NCI-H2196 treated with DMSO at 0.1 percent for 48 hours (cell line): ENCODE measurements at regions not wholly inside any gene's neighbourhood (a gene's known extent, or its start where the extent isn't known, plus 50 kb on each side); places are given as distances from the start of the nearest gene placed in this dataset.
"Not testable (repeated sequence)": the region's sequence is repeated elsewhere in the genome, so short reads cannot be mapped to it uniquely, and the experiment has no call there.

Source experiments
- DNase-seq: peaks from one replicate; lab custom pipeline; 2025; ENCODE audit not compliant: unreplicated experiment; lab: John Stamatoyannopoulos, UW

DNA sequence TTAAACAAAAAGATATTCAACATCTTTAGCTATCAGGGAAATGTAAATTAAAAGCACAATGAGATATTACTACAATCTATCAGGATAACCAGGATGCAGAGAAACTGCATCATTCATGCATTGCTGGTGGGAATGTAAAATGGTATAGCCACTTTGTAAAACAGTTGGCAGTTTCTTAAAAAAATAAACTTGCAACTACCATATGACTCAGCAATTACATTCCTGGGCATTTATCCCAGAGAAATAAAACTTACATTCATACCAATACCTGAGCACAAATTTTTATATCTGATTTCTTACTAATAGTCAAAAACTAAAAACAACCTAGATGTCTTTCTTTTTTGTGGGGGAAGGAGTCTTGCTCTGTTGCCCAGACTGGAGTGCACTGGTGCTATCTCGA lies 190.3 kb upstream of the TAB2 start:
- DNase-seq = no peak

DNA sequence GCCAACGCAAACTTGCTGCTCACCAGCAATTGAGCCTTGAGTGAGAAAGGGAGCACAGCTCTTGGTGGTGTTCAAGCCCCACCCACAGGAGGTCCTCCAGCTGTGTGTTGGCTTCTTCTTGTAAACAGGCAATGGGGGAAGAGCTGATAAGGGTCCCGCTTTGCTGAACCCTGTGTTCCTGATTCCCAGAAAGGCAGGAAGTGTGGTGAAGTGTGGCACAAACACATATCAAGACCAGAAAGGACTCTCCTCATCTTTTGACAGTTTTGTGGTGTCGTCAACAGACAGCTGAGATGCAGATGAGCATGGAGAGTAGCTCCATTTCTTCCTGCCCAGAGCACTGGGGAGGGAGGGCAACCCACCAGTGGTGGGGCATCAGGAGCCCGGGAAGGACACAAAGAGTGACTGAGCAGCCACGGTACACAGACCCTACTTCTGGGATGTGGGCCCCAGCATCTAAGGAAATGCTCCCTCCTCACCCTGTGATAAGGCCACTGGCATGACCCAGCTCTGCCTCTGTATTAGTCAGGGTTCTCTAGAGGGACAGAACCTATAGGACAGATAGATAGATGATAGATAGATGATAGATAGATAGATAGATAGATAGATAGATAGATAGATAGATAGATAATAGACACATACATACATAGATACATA lies 188.9 kb upstream of the TAB2 start:
- DNase-seq = no peak

DNA sequence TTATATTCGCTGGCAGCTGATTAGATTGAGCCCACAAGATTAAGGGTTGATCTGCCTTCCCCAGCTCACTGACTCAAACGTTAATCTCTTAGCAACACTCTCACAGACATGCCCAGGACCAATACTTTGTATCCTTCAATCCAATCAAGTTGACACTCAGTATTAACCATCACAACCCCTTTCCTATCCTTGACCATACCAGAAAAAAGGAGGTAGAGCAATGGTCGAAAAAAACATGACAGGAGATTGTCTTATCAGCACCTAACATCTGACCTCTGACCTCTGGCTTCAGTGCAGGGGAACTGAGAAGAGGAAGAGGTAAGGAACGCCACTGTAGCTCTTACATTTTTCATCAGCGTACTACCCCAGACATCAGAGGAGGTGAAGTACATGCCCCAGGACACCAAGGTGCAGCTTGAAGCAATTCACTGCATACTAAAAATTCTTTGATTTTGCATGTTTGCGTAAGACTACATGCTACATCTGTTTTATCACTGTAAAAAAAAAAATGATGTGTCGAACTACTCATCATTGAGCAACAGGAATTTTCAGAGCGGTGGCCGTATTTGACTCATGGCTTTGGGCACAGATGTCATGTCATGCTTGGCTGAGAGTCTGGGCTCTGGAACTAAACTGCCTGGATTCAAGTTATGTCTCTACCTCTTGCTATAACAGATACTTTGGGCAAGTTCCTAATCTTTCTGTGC lies 188.0 kb upstream of the TAB2 start:
- DNase-seq = no peak

DNA sequence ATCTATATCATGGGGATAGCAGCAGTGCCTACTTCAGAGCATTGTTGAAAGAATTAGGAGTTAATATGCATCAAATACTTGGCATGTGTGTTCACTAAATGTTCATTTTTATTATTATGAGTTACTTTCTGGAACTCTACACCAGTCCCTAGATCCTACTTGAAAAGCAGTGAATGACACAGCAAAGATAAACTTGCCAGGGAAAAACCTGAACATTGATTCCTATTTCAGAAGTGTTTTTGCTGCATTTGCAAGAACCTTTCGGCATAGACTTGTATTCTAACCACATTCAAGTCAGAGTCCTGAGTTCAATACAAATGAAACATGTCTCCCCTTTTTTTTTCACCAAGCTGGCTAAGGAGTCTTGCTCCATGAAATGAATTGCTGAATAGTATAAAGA lies 187.4 kb upstream of the TAB2 start:
- DNase-seq = no peak

DNA sequence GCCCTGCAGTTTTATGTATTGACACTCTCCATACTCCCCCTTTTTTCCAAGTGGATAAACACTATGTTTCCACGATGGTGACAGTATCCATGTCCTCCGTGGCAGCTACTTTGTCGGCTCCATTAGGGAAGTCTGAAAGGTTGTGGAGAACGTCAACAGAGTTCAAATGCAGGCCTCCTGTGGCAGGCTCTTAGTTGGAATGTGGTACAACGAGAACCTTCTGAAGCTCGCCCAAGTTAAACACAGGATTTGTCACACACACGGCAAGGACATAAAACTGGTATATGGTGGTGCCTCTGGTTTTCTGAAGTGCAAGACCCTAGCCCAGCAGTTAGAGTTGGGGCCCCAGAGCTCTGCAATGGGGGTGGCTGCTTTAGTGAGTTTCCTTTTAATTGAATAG lies 187.0 kb upstream of the TAB2 start:
- no peak for DNase-seq

DNA sequence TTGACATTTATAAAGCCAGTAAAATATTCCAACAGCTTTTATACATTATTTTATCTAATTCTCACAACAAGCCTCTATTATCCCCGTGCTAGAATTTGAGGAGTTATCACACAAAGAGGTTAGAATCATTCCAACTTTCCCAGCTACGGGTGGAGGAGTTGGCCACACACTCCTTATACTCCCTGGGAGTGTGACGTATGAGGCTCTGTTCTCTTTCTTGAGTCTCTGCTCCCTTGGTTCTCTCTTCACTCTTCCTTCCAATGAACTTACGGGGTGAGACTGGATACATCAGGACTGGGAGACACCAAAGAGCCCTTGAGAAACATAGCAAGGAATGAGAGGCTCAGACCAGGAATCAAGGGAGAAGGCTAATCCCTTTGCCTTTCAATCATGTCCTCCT lies 185.6 kb upstream of the TAB2 start:
- DNase-seq = no peak

DNA sequence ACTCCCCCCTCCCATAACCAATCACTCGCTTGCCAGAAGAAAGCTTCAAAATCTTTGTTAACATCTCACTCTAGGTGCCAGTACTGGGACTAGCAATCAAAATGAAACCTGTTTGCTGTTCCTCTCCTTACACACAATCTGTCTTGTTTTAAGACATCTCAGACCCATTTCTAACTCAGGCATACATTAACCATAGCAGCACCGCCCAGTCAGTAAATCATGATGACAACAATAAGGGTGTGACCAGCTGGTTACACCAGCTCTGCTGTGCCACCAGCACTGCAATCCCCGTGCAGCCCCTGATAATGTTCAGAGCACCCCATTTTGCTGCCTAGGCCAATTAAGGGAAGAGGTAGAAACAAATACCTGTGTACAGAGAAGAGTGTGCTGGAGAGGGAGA lies 185.2 kb upstream of the TAB2 start:
- no peak for DNase-seq

DNA sequence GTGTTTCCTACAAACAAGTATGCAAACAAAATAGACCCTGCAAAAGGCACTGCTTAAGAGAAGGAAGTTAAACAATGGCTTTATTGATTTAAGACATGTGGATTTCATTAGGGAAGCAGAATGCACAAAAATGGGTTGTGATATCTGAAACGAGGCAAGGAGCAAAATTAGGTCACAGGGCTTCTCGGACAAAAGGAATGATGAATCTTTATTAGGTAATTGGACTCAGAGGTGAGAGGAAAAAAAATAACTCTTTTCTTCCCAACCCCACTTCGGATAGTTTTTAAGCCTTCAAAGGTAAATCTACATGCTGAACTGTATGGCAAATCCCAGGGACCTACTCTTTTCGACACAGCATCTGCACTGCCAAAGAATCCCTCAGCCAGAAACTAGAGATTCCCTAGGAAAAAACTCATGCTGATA lies 183.0 kb upstream of the TAB2 start:
- no peak for DNase-seq

DNA sequence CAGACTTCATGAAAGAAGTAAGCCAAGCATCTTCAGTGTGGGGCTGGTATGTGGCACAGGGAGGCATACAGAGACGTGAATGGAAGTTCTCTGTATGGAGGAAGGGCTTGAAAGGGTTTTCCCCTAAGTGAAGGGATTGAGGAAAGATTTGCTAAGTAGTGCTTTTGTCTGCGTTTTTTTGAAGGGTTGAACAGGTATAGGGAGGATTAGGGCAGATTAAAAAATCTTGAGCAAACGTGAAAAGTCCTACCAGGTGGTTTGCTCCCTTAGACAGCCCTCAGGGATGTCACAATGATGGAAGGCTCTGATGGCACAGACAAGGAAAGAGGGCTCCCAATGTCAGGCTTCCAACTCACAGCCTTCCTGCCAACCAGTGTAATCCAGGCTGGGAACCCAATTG lies 181.7 kb upstream of the TAB2 start:
- DNase-seq = no peak

DNA sequence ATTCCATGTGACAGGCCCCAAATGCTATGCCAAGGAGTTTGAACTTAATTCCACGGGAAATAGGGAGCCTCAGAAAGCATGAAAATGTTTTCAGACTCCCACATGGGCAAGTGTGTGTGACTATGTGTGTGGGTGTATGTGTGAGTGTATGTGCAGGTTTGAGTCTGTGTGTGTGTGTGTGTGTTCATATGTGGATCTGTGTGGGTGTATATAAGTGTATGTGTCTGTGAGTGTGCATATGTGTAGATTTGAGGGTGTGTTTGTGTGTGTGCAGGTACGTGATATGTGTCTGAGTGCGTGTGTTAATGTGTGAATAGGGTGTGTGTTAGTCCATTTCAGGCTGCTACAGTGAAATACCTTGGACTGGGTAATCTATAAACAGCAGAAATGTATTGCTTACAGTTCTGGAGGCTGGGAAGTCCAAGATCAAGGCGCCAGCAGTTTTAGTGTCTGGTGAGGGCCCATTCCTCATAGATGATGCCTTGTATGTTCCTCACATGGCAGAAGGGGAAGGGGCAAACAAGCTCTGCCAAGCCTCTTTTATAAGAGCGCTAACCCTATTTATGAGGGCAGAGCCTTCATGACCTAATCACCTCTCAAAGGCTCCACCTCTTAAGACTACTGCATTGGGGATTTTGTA lies 181.1 kb upstream of the TAB2 start:
- DNase-seq = no peak

DNA sequence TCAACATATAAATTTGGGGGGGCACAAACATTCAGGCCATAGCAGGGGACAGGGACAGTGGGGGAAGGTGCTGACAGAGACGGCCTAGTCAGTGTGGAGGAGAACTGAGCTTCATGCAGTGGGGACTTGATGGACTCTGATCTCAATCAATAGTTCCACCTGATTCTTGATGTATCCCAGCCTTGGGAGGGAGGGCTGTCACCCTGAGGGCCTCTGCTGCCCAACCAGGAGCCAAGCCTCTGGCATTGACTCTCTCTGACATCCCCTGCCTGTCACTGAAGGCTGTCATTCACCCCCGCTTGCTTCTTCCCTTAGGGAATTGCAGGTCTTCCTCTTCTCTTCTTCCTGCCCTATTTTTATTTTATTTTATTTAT lies 180.6 kb upstream of the TAB2 start:
- DNase-seq = no peak

DNA sequence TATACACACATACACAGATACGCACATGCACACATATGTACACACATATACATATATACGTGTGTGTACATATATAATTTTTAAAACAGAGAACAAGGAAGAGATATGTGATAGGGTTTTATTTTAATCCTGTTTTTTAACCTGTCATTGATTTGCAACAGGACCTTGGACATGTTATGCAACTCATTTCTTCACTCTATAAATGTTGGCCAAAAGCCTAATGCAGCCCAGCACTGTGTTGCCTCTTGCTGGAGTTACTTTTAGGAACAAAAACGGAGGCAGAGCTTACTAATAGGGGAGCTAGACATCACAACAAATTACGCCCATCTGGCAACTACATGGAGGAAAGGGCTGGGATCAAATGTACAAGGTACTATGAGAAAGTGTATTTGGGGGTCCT lies 179.9 kb upstream of the TAB2 start:
- DNase-seq = no peak

DNA sequence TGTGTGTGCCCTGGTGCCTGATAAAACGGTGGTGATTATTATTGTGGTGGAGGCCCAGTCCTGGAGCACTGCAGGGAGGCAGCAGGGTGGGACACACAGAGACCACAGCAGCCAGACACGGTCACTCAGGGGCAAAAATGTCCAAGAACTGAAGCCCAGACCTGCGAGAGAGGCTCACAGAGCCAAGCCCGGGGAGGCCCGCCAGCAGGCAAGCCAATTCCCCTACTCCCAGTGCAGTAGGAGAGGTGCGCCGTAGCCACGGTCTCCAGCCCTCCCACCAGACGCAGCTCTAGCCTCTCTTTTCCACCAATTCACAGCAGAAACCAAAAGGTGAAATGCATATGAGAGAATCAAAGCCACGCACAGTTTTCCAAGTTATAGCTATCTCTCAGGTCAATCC lies 179.4 kb upstream of the TAB2 start:
- DNase-seq = no peak

DNA sequence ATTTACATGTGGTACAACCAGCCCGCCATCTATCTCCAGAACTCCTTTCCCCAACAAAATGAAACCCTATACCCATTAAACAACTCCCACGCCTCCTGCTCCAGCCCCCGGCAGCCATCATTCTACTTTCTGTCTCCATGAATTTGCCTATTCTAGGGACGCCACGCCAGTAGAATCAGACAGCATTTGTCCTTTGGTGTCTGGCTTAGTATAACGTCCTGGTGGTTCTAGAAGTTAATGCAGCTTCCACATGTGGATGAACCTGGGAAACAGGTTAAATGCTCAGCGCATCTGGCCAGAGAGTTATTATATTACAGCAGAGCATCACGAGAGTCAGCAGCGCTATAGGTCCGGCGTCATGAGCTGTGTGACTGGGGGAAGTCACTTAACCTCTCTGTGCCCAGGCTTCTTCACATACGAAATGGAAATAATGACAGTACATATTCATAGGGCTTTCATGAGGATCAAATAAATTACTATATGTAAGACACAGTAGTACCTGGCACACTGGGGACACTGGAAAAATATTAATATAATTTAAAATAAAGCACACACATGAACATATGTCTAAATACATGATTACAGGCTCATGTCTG lies 178.7 kb upstream of the TAB2 start:
- no peak for DNase-seq

DNA sequence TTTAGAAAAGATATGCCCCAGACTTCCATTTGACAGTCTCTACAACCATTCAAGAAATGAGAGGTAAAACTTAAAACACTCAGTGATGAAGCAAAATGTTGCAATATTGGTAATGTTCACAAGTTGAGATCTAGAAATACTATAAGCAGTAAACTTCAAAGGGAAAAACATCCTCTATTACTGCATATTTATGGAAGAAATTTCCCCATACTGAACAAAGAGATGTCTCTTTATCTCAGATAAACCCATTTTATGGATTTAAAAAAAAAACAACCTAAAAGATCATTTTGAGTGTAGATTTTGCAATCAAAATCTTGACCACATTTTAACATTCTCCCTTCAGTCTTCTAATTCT lies 177.8 kb upstream of the TAB2 start:
- DNase-seq = no peak

DNA sequence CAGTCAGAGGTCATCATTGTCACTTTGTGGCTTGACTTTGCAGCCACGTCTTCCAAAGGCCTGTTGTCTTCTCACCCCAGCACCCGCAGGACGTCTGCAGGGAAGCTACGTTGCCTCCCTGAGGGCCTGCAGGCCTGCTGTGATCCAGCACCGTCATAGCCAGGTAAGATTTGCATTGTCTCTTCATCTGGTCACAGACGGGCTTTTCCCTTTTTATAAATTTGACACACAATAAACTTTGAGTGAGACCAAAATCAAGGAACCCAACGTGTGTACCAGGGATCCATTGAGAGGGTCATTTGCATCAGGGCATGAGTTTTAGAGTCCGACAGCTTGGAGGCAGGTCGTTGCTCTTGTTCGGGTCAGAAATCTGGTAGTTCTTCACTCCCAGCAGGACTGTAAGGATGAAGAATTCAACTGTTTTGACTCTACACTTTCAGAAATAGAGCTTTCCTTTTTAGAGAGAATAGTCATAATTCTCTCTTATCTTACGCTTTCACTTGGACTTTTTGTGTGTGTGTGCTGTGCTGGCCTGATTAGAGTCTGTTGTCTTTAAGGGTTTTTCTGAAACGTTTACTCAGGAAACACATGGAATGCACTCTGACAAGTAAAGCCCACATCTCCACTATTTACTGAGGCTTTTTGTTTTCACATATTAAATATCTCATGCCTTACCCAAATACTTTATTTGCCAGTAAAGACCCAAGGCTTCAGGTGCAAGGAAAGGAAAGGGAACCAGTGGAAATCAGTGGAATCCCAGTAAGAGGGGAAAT lies 177.2 kb upstream of the TAB2 start:
- no peak for DNase-seq

DNA sequence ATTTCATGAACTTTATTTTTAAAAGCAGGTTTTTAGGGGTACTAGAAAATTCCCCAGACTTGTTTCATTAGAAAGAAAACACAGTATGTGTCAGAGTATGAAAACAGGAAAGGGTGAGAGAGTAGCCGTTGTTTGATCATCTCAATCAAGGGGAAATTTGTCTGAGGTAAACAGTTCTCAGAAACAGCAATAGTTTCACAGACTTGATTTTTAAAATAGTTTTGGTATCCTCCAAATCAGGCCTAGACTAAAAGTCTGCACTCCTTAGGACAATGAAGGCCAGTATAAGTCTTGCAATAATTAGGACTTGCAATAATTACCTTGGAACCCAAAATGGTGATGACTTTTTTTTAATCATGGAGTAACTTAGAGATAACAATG lies 176.6 kb upstream of the TAB2 start:
- no peak for DNase-seq

DNA sequence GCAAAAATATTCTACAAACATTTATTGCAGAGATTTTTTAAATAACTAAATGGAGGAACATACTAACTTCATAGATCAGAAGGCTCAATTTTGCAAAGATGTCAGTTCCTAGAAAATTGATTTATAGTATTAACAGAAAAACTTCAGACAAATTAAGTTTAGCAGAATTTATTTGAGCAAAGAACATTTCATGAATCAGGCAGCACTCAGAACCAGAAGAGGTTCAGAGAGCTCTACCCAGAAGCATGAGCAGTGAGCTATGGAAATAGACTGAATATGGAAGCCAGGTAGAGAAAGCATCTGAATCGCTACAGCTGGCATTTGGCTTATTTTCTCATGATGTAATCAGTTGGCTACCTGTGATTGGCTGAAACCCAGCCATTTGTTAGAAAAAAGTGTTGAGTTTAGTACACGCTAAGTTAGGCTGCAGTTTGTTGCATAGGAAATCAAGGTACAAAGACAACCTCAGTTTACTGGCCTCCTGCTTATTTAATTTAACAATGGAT lies 174.5 kb upstream of the TAB2 start:
- DNase-seq = no peak

DNA sequence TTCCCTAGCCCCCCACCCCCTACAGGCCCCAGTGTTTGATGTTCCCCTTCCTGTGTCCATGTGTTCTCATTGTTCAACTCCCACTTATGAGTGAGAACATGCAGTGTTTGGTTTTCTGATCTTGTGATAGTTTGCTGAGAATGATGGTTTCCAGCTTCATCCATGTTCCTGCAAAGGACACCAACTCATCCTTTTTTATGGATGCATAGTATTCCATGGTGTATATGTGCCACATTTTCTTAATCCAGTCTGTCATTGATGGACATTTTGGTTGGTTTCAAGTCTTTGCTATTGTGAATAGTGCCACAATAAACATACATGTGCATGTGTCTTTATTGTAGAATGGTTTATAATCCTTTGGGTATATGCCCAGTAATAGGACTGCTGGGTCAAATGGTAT lies 171.7 kb upstream of the TAB2 start:
- DNase-seq = not testable (repeated sequence)

DNA sequence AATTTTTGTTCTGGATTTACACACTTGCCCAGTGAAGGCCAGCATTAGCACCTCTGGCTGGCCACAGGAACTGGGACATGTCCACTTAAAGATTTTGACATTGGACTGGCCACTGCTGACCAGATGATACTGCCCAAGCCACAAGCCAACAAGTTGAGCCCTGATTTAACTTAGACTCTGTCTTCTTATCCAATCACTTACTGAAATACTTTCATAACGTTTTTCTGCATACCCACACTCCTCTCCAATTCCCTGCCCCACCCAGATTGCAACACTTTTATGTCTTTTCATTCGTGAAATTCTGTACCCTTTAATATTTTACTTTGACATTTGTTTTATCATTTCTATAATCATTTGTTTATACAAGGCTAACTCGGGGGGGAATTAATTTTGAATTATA lies 170.3 kb upstream of the TAB2 start:
- no peak for DNase-seq

DNA sequence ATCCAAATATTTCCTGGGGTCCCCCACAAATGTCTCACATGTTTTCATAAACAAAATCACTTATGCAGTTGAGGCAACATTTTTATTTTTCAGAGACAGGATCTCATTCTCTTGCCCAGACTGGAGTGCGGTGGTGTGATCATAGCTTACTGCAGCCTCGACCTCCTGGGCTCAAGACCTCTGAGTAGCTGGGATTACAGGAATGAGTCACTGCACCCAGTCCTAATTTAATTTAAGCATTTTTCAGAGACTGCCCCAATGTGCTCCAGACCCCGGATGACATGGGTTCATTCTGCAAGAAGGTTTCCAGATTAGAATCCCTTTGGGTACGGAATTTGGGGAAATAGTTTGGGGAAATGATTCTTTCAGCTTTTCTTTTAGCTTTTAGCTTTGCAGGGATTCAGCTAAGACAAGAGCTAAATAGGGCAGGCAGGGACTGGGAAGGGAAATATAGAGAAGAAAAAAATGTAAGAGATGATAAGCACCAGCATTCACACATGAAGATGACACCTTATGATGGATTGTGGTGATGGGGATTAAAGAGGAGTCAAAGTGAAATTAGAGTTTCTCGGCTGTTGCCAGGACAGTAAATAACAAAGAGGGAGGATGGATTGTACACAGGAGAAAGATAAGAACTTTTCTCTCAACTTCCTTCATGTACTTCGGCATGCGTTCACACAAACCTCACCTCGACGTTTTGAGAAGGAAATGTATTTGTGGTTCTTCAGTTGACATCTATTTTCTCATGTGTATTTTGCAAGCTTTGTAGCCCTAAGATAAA lies 169.4 kb upstream of the TAB2 start:
- no peak for DNase-seq
